Right cardiac atrium (tissue), 5 donors: ENCODE measurements at regions not wholly inside any gene's neighbourhood (a gene's known extent, or its start where the extent isn't known, plus 50 kb on each side); places are given as distances from the start of the nearest gene placed in this dataset.

Experiments
- ATAC-seq, 2 donors: fragments of 200-7000 bp; cut with Tn5 transposase; one replicate each; pipeline versions ENCODE4 v1.8.0 to v1.9.1; 2020; ENCODE audit warnings: moderate library complexity in 2 of 2, mild to moderate bottlenecking in 1 of 2
- DNase-seq, 3 donors: peaks; one replicate each; pipeline ENCODE4 v3.0.0-alpha.2; 2020
- H3K27ac ChIP-seq: one replicate; pipeline ENCODE4 v1.5.1; 2013; ENCODE audit warnings: mild to moderate bottlenecking, low read length, control low read depth, moderate library complexity
- H3K27me3 ChIP-seq: one replicate; pipeline ENCODE4 v1.6.1; 2013; ENCODE audit not compliant: control insufficient read depth, insufficient read depth
- H3K4me1 ChIP-seq: one replicate; pipeline ENCODE4 v1.6.1; 2013; ENCODE audit warnings: low read length; ENCODE audit not compliant: control insufficient read depth, insufficient read depth
- H3K4me3 ChIP-seq: one replicate; pipeline ENCODE4 v1.5.1; 2013; ENCODE audit warnings: low read length, control low read depth
- H3K9me3 ChIP-seq: one replicate; pipeline ENCODE4 v1.6.1; 2013; ENCODE audit warnings: low read length; ENCODE audit not compliant: control insufficient read depth
- WGBS: extraction: QIAGEN DNeasy Blood & Tissue Kit; methylation state at CpG from one replicate; pipeline ENCODE4 v1.1.7; 2013; 5-methylcytosine and 5-hydroxymethylcytosine counted together
- intact Hi-C, 4 donors: fragments of 100-400 bp; cut with DNase I; formaldehyde crosslinking; loops; one replicate each; pipeline versions ENCODE4 v1.11.0 to v1.14.0; 2022 to 2023
- donor health status: healthy with polysubstance abuse.
- donor health status: DM: no; HTN: yes; CAD: no.
- donor health status: DM: no; HTN: no; CAD: no.
- donor health status: DM: no; HTN: yes; CAD: no; lungs with severe emphysema.
- donor health status: DM: yes; HTN: yes; CAD: no.

DNA sequence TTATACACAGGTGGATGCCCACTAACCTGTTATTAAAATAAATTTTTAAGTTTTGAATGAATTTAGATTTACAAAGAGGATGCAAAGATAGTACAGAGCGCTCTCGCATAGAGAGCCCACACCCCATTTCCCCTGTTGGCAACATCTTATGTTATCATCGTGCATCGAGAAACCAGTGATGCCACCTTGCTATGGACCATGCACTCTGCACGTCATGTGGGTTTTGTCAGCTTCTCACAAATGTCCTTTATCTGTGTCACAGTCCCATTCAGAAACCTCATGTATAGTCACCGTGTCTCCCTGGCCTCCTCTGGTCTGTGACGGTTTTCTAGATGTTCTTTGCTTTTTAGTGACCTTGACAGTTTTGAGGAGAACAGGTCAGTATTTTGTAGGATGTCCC lies 60.0 kb downstream of the ING1 start:
- H3K9me3 ChIP-seq = no peaks in the 10 kb centered on the region
- no peak overlapping the region for H3K4me3 ChIP-seq
- no peaks in the 10 kb centered on the region for H3K4me1 ChIP-seq
- DNase-seq (no peak), ATAC-seq (no peak)
- H3K27ac ChIP-seq = no peak overlapping the region
- no peaks in the 10 kb centered on the region for H3K27me3 ChIP-seq
- intact Hi-C loops = no loop called here
- WGBS = 81% methylated on average over 7 of the region's 7 CpGs

DNA sequence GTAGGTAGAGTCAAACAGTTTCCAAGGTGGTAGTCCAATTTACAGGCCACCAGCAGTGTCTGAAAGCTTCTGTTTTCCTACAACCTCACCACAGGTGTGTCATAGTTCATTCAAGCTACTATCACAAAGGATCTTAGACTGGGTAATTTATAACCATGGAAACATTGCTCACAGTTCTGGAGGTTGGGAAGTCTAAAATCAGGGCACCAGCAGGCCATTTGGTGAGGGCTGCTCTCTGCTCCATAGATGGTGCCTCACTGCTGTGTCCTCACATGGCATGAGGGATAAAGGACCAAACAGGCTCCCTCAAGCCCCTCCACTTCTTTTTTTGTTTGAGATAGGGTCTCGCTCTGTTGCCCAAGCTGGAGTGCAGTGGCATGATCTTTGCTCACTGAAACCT lies 60.6 kb downstream of the ING1 start:
- intact Hi-C loops = no loop called here
- no peaks in the 10 kb centered on the region for H3K4me1 ChIP-seq
- H3K4me3 ChIP-seq = no peak overlapping the region
- no peaks in the 10 kb centered on the region for H3K9me3 ChIP-seq
- H3K27ac ChIP-seq = no peak overlapping the region
- no peaks in the 10 kb centered on the region for H3K27me3 ChIP-seq
- 97% methylated on average over 1 of the region's 1 CpG for WGBS
- ATAC-seq (no peak), DNase-seq (no peak)

DNA sequence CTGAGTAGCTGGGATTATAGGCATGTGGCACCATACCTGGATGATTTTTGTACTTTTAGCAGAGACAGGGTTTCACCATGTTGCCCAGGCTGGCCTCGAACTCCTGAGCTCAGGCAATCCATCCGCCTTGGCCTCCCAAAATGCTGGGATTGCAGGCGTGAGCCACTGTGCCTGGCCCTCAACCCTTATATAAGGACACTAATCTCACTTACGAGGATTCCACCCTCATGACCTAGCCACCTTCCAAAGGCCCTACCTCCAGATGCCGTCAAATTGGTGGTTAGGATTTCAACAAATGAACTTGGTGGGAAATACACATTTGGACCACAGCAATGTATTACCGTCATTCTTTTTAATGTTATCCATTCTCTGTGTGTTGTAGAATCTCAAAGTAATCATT lies 61.0 kb downstream of the ING1 start:
- WGBS = 91% methylated on average over 6 of the region's 6 CpGs
- DNase-seq (no peak), ATAC-seq (no peak)
- no peaks in the 10 kb centered on the region for H3K27me3 ChIP-seq
- H3K9me3 ChIP-seq = no peaks in the 10 kb centered on the region
- H3K4me1 ChIP-seq = no peaks in the 10 kb centered on the region
- H3K27ac ChIP-seq = no peak overlapping the region
- no peak overlapping the region for H3K4me3 ChIP-seq
- intact Hi-C loops = no loop called here

GRCh38 chr13:110775576-110775975 lies 62.1 kb downstream of the ING1 start:
- H3K9me3 ChIP-seq = no peaks in the 10 kb centered on the region
- H3K4me3 ChIP-seq = no peak overlapping the region
- no peaks in the 10 kb centered on the region for H3K27me3 ChIP-seq
- DNase-seq (no peak), ATAC-seq (no peak)
- intact Hi-C loops = no loop called here
- no peak overlapping the region for H3K27ac ChIP-seq
- WGBS = 84% methylated on average over 5 of the region's 5 CpGs
- no peaks in the 10 kb centered on the region for H3K4me1 ChIP-seq

GRCh38 chr13:110777251-110777820 lies 63.8 kb downstream of the ING1 start:
- Histone ChIP-seq H3K27me3 (no peaks in the 10 kb centered on the region), H3K9me3 (no peaks in the 10 kb centered on the region), H3K4me3 (no peak overlapping the region), H3K27ac (no peak overlapping the region), H3K4me1 (no peaks in the 10 kb centered on the region)
- WGBS = 73% methylated on average over 3 of the region's 3 CpGs
- DNase-seq (no peak), ATAC-seq (no peak)
- intact Hi-C loops = no loop called here

GRCh38 chr13:110779022-110779421 lies 65.5 kb downstream of the ING1 start:
- H3K27me3 ChIP-seq = no peaks in the 10 kb centered on the region
- H3K9me3 ChIP-seq = no peaks in the 10 kb centered on the region
- DNase-seq (no peak), ATAC-seq (no peak)
- intact Hi-C loops = no loop called here
- H3K27ac ChIP-seq = no peak overlapping the region
- WGBS = 92% methylated on average over 3 of the region's 3 CpGs
- H3K4me3 ChIP-seq = no peak overlapping the region
- H3K4me1 ChIP-seq = no peaks in the 10 kb centered on the region

DNA sequence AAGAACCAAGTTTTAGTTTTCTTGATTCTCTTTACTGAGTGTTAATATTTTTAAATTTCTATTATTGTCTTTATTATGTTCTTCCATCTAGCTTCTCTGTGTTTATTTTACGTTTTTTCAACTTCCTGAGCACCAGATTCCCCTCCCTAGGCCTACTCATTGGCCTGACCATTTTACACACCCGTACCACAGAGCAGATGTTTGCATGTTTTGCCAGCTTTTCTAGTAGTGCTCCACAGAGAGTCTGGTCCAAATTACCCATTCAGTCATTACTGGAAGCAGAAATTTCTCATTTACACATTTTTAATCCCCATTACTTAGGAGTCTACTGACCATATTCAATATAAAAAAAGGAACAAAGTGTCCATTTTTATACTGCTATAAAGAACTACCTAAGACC lies 66.9 kb downstream of the ING1 start:
- Histone ChIP-seq H3K27me3 (no peaks in the 10 kb centered on the region), H3K27ac (no peak overlapping the region), H3K9me3 (no peaks in the 10 kb centered on the region), H3K4me3 (no peak overlapping the region), H3K4me1 (no peaks in the 10 kb centered on the region)
- ATAC-seq (no peak), DNase-seq (no peak)
- intact Hi-C loops = no loop called here
- WGBS = 55% methylated on average over 2 of the region's 2 CpGs

DNA sequence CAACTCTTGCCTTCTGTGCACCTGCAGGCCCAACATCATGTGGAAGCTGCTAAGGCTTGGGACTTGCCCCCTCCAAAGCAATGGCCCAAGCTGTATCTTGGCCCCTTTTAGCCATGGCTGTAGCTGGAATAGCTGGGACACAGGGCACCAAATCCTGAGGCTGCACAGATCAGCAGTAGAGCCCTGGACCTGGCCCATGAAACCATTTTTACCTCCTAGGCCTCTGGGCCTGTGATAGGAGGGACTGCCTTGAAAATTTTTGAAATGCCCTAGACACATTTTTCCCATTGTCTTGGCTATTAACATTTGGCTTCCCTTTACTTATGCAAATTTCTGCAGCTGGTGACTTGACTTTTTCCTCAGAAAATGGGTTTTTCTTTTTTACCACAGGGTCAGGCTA lies 68.7 kb downstream of the ING1 start:
- DNase-seq (no peak), ATAC-seq (no peak)
- intact Hi-C loops = no loop called here
- no peak overlapping the region for H3K27ac ChIP-seq
- H3K4me1 ChIP-seq = no peaks in the 10 kb centered on the region
- no peak overlapping the region for H3K4me3 ChIP-seq
- no peaks in the 10 kb centered on the region for H3K9me3 ChIP-seq
- H3K27me3 ChIP-seq = no peaks in the 10 kb centered on the region

GRCh38 chr13:110784704-110785103 lies 71.2 kb downstream of the ING1 start:
- no peak overlapping the region for H3K27ac ChIP-seq
- no peaks in the 10 kb centered on the region for H3K27me3 ChIP-seq
- no peaks in the 10 kb centered on the region for H3K9me3 ChIP-seq
- H3K4me1 ChIP-seq = no peaks in the 10 kb centered on the region
- intact Hi-C loops = no loop called here
- 80% methylated on average over 2 of the region's 2 CpGs for WGBS
- ATAC-seq (no peak), DNase-seq (no peak)
- H3K4me3 ChIP-seq = no peak overlapping the region

GRCh38 chr13:110788778-110789177 lies 75.3 kb downstream of the ING1 start:
- no peaks in the 10 kb centered on the region for H3K27me3 ChIP-seq
- intact Hi-C loops = no loop called here
- H3K4me1 ChIP-seq = no peaks in the 10 kb centered on the region
- H3K27ac ChIP-seq = no peak overlapping the region
- no peak for ATAC-seq
- DNase-seq = no peak
- no peak overlapping the region for H3K4me3 ChIP-seq
- H3K9me3 ChIP-seq = peaks cover 1% of the 10 kb centered on the region
- 91% methylated on average over 14 of the region's 14 CpGs for WGBS

- ATAC-seq (no peak), DNase-seq (no peak)
- Histone ChIP-seq H3K4me3 (no peak overlapping the region), H3K4me1 (no peaks in the 10 kb centered on the region), H3K9me3 (peaks cover 1% of the 10 kb centered on the region), H3K27me3 (no peaks in the 10 kb centered on the region), H3K27ac (no peak overlapping the region)
- 92% methylated on average over 2 of the region's 2 CpGs for WGBS
- intact Hi-C loops = no loop called here
Measured at GRCh38 chr13:110789871-110790270, 76.4 kb downstream of the ING1 start.

- intact Hi-C loops = no loop called here
Measured at GRCh38 chr13:110790371-110790770, 76.9 kb downstream of the ING1 start.

More at GRCh38 chr13:110790371-110790770, 76.9 kb downstream of the ING1 start:
- no peaks in the 10 kb centered on the region for H3K4me1 ChIP-seq
- WGBS = 88% methylated on average over 3 of the region's 3 CpGs
- DNase-seq = no peak
- no peak for ATAC-seq
- H3K27ac ChIP-seq = no peak overlapping the region
- no peaks in the 10 kb centered on the region for H3K27me3 ChIP-seq
- peaks cover 1% of the 10 kb centered on the region for H3K9me3 ChIP-seq
- H3K4me3 ChIP-seq = no peak overlapping the region
